ENCODE measurements at regions not wholly inside any gene's neighbourhood (a gene's known extent, or its start where the extent isn't known, plus 50 kb on each side); places are given as distances from the start of the nearest gene placed in this dataset.

DNA sequence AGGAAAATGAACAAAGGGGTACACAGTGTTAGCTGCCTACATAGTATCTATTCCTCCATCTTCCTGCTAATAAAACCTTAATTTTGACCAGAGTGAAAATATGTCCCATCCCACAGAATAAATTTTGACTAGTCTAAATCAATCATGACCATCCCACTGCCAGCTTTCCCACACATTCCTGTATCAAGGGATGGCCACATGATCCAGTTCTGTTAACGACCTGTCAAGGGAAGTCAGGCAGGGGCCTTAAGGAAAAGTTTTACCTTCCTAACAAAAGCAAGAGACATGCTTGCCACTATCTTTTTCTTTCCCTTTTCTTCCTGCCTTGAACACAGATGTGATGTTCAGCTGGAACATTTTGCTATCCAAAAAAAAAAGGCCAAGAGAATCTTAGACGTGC lies 185.0 kb upstream of the CHAC2 start:
- TF ChIP-seq, protein P1, sequence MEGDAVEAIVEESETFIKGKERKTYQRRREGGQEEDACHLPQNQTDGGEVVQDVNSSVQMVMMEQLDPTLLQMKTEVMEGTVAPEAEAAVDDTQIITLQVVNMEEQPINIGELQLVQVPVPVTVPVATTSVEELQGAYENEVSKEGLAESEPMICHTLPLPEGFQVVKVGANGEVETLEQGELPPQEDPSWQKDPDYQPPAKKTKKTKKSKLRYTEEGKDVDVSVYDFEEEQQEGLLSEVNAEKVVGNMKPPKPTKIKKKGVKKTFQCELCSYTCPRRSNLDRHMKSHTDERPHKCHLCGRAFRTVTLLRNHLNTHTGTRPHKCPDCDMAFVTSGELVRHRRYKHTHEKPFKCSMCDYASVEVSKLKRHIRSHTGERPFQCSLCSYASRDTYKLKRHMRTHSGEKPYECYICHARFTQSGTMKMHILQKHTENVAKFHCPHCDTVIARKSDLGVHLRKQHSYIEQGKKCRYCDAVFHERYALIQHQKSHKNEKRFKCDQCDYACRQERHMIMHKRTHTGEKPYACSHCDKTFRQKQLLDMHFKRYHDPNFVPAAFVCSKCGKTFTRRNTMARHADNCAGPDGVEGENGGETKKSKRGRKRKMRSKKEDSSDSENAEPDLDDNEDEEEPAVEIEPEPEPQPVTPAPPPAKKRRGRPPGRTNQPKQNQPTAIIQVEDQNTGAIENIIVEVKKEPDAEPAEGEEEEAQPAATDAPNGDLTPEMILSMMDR (IDR thresholded peaks at IDR 0.05; ENCODE audit: low read depth, low read length, poor library complexity, severe bottlenecking) = no peak
- no peak for TF ChIP-seq EZH2phosphoT487 (IDR thresholded peaks at IDR 0.05; ENCODE audit: borderline replicate concordance, low read length)

Measured in DOHH2 (cell line).